ENCODE measurements at regions not wholly inside any gene's neighbourhood (a gene's known extent, or its start where the extent isn't known, plus 50 kb on each side); places are given as distances from the start of the nearest gene placed in this dataset.

DNA sequence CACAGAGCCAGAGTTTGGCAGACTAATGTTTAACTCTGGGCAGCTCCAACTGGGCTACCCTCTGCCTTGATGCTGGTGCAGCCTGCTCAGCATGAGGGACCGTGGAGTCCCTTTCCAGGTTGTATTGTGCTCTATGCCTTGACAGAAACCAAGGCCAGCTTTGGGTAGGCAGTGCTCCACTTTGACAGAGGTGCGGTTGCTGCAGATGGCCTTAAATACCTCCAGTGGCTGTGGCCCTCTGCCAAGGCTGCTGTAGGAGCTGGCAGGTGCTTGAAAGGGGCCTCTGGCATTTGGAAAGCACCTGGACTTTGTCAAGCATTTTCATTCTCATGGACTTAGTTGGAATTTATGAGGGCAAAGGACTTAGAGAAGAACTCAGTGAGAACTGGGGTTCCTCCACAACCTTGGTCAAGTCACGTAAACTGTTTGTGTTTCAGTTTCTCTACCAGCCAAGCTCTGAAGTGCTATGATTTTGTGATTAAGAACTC is 249.7 kb upstream of the ZNF462 start:
- no peak for DNase-seq (ENCODE audit: low spot score)

DNA sequence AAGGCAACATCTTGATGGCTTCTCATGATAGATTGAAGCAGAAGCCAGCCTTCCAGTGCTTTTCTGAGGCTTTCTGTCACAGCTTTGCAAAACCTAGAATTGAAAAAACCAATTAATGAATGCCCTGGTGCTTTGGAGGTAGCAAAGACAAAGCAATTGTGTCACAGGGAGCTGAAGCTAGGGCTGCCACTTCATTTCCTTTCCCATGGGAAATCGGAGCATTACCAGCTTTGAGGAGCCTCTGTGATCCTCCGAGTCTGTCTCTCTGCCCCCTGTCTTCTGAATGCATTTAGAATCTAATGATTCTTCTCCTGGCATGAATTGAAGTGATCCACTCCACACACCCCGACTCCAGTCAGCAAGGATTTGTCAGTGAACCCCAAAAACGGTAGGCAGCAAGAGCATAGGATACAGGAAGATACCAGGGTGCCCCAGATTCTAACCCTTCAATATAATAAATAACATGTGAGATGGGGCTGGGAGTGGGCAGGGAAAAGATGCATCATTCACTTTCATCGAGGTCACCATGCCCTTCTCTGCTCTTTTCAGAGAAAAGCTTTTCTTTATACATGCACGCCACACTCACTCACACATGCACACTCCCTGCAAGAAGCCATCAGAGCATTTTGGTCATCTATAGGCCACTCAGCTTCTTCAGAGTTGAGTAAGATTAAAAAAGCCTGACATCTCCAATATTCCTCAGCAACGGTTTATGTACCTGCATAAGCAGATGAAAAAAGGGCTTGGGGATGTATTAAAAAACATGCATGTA is 247.7 kb upstream of the ZNF462 start:
- DNase-seq (ENCODE audit: low spot score) = no peak

DNA sequence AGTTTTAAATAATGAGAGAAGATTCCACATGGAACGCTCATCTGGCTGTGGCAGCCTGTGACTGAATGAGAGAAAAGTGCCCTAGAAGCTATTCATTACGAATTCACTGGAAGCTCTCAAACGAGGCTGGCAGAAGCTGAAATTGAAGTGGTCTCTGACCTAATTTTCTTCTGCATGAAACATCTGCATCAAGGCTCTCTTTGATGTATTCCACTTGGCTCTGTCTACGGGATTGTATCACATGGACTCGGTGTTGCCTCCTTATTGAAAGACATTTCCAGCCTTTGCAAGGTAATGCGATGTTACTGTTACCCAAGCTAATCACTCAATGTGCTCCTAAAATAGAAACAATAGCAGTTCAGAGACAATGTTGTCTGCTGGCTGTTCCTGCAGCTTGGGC is 246.9 kb upstream of the ZNF462 start:
- peak; percentile 49 for DNase-seq (ENCODE audit: low spot score)

DNA sequence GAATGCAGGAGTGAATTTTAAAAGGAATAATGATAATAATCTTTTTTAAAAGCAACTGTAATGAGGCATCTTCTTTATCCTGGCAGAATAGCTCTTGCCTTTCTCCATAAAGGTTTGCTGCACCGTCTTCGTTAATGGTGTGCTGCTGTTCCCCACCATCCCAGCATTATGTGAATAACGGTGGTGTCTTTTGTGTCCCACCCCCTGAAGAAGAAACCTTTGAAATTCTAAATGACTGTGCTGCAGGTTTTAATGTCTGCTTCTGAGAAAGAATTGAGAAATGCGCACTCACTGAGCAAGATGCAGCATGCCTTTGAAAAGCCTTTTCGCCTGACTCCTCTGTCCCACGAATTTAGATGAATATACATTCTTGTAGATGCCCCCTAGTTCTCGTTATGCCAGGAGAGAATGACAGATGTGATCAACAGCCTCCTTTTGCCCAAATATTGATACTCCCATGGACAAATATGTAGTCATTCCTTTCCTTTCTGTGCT is 246.1 kb upstream of the ZNF462 start:
- DNase-seq (ENCODE audit: low spot score) = no peak

DNA sequence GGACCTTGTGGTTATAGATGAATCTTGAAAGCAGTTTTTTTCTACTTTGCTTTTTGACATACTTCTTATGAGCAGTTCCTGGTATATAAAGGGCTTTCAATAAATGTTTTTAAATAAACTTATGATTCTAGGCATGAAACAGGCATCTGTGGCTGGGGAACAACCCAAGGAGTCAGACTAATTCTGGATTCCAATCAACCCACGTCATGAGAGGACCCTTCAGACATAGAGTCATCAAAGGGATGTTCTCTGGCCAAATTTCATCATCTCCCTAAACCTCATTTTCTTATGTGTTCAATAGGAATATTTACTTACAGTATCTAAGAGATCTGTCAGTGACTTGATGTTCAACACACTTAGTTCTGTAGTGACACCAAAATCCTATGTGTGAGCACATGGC is 243.8 kb upstream of the ZNF462 start:
- DNase-seq (ENCODE audit: low spot score) = no peak

DNA sequence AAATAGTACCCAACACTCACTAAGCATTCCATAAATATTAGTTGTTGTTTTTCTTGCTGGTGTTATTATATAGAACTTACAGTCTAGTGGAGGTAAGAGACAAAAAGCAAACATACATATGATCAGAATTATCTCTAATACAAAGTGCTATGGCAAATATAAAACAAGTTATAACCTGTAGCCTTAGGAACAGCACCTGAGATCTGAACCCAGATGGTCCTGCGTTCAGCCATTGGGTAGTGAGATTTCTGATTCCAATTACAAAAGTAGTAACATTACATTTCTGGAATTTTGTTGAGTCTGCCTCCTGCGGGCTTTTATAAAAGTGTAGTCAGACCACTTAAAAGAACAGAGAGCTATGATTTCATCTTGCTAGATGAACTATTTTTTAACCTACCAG is 242.9 kb upstream of the ZNF462 start:
- no peak for DNase-seq (ENCODE audit: low spot score)

DNA sequence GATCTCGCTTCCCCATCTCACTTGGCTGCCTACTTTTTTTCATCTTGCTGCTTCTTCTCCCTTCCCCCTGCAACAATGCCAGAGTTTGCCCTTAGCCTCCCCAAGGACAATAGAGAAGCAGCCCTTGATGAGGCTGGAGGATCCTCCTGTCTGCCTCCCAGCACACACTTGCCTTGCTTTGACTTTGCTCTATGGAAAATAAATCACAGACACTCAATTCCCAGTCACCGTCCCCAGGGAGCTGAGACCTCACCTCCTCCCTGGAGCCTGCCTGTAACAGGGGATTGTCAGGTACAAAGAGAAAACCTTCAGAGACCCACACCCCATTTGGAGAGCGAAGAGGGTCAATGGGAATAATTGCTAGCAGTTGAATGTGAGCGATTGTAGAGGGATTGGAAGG is 242.1 kb upstream of the ZNF462 start:
- DNase-seq (ENCODE audit: low spot score) = peak; percentile 26

DNA sequence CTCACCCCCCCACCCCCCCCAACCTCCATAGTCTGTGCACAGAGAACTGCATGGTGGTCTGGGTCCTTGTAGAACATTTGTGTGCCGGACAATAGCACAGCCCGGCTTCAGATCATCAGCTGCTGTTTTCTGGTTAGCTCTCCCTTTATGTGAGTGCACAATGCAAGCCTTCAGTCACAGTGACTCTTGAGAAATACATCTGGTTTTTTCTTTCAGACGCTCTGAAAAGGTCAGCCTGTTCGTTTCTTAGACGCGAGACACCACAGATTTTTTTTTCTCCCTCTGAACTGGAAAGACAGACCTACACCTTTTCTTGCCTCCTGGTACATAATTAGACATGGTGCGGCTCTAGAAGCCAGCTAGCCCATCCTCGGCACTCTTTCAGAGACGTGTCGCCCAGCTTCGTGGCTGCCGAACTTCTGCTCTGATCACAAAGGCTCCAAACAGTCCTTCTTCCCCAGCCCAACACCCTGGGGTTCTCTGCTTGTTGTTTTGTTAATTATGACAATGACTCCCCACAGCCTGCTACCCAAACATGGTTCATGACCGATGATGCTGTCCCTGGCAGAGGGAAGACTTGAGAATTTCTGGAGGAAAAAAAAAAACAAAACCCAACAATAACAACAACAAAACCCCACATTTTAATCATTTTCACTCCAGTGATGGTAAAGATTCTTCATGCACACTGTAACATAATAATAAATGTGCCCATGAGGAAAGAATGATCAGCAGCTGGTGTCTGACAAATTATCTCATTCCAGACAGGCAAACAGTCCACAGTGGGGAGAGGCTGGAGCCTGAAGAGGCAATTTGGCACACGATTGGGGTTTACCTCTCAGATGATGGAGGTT is 241.4 kb upstream of the ZNF462 start:
- DNase-seq (ENCODE audit: low spot score) = peak; percentile 87

DNA sequence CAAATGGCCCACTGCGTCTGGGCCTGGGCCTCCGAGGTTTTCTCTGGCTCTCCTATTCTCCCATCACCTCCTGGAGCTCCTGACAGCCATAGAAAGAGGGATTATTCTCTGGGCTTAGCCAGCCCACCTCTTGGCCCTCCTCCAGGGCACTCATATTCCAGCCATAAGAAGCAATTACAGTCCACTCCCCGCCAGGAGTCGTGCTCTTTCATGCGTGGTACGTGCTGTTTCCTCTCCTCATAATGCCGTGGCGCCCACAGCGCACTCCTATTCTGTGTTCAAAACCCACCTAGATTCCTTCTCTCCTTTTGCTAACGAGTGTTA is 240.8 kb upstream of the ZNF462 start:
- no peak for DNase-seq (ENCODE audit: low spot score)

DNA sequence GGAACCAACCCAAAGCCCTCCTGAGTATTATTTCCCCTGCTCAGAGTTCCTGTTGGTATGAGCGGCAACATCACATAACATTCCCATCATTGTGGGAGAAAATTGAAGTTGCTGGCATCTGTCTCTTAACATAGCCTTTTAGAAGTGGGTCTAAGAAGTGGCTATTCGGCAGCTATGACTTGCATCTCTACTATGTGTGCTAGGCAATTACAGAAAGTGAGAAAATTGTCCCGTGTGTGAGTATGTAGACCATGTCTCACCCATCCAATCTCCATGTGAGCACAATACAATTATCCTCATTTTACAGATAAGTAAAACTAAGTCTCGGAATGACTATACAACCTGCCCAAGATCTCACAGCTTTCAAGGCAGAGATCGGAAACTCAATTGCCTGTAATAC is 239.4 kb upstream of the ZNF462 start:
- DNase-seq (ENCODE audit: low spot score) = no peak

DNA sequence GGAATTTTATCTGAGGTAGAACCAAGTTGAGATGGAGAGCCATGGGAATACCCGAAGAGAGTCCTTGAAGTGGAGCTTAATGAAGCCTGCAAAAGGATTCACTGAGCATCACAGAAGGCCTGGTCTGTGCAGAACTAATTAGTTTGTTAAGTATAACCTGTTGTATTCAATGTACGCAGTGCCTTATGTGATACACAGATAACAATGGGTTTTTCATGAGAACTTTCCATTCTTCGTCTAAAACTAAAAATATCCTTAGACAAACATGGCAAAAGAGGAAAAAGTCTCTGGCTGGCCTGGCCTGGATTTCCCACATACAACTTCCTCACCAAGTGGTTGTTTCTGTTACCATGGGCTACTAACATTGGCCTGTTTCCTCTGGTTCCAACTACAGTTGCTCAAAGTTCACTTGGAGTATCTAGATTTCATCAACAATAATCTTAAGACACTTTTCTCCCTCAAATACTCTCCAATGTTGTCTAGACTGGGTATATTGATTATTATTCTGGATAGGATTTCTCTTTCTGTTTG is 237.6 kb upstream of the ZNF462 start:
- no peak for DNase-seq (ENCODE audit: low spot score)

DNA sequence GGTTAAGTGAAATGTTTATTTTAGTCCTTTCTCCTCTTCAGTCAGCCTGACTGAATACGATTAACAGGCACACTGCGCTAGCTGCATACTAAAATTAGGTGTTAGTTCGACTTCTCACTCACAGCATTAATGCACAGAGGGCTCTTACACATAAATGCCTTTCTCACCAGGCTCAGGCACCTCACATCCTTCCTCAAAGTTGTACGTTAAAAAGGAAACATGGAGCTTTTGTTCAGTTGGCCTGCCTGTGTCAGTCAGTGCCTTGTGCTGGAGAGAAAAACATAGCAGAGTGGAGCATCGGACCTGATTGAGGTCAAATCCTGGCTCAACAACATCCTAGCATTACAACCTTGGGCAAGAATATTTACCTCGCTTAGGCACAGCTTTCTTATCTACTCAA is 236.0 kb upstream of the ZNF462 start:
- peak; percentile 29 for DNase-seq (ENCODE audit: low spot score)

DNA sequence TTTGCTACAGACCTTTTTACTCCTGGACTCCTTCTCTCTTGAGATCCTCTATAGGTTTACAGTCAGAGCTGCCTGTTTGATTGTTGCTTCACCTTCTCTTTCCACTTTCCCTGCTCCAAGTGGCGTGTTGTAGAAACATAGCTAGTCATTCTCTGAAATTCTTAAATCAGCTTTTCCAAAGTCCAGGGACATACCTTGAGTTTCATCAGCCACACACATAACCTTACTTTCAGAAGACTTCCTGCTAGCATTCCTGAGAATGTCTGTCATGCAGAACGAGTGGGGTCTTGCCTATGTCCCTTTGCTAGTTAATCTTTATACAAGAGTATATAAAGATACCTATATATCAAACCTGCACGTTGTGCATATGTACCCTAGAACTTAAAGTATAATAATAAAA is 230.3 kb upstream of the ZNF462 start:
- DNase-seq (ENCODE audit: low spot score) = no peak

DNA sequence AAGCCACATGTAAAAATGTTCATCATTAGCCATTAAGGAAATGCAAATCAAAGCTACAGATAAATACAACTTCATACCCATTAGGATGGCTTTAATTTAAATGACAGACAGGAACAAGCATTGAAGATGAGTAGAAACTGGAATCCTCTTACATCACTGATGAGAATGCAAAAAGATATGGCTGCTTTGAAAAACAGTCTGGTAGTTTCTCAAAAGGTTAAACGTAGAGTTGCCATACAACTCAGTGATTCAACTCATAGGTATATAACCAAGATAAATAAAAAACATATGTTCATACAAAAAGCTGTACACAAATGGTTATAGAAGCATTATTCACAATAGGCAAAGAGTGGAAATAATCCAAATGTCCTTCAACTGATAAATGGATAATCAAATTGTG is 228.8 kb upstream of the ZNF462 start:
- DNase-seq (ENCODE audit: low spot score) = no peak

DNA sequence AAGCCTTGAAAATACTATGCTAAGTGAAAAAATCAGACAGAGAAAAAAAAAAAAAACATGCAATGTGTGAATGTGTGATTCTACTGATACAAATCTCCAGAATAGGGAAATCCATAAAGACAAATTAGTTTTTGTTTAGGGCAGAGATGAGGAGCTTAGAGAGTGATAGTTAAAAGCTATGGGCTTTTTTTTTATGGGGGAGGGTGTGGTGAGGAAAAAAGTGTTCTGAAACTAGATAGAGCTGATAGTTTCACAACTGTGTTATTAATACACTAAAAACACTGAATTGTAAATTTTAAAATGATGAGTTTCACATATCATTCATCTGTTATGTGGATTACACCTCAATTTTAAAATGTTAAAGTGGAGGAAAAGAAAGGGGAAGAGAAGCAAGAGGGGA is 228.3 kb upstream of the ZNF462 start:
- no peak for DNase-seq (ENCODE audit: low spot score)

DNA sequence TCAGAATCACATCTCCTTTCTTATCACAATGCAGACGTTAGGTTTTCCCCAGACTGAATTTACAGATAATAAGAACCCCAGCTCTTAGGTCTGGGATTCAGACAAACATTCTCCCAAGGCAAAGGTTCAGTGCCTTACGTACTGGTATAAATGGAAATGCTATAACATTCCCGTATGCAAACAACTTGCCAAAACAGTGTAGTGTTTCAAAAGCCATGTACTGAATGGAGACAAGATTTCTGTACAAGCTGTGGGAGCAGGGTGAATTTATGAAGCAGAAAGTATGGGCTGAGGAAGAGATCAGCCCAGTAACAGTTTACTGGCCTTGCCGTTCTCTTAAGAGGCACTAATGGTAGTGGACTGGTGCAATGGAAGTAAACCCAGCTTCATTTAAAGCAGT is 225.5 kb upstream of the ZNF462 start:
- DNase-seq (ENCODE audit: low spot score) = no peak

DNA sequence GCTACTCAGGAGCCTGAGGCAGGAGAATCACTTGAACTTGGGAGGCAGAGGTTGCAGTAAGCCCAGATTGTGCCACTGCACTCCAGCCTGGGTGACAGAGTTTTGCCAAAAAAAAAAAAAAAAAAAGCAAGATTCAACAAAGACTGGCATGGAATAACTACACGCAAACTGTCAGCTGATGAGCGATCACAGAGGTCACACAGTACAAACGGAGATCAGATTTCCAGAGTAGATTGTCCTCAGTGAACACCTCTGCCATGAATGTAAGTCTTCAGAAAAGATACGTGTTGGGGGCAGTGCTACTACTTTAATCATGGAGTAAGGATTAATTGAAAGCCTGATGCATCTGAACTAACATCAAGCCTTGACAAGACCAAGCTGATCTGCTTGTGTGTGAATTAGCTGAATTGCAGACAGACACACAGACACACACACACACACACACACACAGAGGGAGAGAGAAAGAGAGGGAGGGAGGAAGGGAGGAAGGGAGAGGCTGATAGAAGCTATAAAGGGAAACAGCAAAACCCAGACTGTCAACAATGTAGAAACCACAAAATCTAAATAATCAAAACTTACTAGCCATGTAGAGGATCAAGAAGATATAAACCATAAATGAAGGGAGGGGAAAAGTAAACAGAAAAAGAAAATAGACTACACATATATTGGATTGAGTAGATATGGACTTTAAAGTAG is 222.9 kb upstream of the ZNF462 start:
- no peak for DNase-seq (ENCODE audit: low spot score)

DNA sequence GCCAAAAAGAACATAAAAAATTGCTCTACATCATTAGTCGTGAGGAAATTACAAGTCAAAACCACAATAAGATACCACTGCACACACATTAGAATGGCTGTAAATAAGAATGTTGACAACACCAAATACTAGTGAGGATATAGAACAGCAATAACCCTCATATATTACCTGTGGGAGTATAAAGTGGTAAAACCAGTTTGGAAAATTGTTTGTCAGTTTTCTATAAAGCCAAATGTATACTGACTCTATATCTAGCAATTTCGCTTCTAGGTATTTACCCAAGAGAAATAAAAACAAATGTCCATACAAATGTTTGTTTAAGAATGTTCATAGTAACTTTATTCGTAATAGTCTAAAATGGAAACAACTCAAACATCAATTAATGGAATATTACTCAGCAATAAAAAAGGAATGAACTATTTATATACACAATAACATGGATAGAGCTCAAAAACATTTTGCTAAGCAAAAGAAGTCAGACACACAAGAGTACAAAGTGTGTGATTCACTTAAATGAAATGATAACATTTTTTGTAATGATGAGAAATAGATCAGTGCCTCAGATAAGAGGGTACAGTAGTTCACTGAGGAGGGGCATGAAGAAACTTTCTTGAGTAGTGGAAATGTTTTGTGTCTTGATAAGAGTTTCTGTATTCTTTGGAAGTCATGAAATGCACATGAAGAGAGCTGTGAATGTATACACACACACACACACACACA is 219.6 kb upstream of the ZNF462 start:
- DNase-seq (ENCODE audit: low spot score) = no peak

DNA sequence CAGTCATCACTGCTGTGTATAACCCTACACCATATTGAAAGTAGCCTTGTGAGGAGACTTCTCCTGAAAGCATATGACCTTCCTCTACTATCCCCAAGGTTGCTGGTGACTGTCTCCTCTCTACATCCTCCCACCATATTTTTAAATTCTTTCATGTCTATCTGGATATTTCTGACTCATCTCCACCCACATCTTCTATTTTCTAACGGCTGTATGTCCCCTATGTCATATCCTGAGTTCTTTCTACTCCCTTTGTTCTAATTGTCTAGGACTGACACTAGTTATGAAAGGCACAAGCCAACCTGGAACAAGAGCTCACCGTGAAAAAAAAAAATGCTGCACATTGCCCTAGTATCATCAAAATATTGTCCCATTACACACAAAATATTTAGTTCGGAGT is 218.3 kb upstream of the ZNF462 start:
- no peak for DNase-seq (ENCODE audit: low spot score)

DNA sequence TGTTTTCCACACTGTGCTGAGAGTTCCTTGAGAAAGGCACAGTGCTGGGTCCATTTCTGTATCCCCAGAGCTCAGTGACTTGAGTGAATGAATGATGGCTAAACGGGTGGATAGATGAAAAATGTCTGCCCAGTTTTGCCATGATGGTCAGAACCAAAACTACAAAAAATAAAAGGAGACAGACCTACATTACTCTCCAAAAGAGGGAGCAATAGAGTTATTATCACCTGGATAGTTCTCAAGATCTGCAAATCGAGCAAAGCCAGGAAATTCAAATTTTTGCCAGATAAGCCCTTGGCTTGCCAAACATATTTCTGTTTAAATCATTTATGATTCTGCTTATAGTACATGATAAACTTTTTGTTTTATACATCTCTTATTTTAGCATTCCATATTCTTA is 214.2 kb upstream of the ZNF462 start:
- DNase-seq (ENCODE audit: low spot score) = no peak

DNA sequence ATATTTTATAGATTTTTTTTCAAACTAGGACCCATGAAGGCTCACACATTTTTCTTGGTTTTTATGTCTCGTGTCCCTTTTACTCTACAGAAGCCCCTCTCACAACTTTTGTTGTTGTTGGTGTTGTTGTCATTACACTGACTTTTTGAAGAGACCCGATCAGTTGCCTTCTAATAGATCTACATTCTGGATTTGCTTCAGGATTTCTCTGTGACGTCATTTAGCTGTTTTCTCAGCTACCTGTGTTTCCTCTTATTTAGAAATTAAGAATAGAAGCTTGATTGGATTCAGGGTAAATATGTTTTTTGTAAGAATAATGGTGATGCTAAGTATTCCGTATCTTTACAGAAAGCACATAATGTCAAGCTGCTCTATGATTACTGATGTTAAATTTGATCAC is 213.3 kb upstream of the ZNF462 start:
- DNase-seq (ENCODE audit: low spot score) = no peak

DNA sequence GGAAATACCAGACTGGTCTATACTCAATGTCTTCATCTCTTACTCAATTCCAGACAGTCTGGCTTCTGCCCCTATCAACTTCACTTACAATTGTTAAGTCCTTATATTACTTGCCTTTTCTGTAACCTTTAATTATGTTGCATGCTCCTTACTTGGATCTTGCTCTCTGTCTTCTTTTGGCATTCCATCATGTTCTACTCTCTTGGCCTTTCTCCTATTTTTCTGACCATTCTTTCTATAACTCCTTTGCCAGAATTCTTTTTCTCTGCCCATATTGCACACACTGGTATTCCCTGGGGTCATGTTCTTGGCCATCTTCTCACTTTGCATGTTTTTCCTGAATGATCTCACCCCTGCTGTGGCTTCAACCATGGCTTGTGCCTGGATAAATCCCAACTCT is 209.8 kb upstream of the ZNF462 start:
- DNase-seq (ENCODE audit: low spot score) = no peak

All from pons (tissue), 1 donor.